GM12872 (cell line): ENCODE measurements at regions not wholly inside any gene's neighbourhood (a gene's known extent, or its start where the extent isn't known, plus 50 kb on each side); places are given as distances from the start of the nearest gene placed in this dataset.

ENCODE experiments used
- CTCF ChIP-seq: IDR thresholded peaks from 3 replicates; pipeline ENCODE4 v1.5.1; 2011; ENCODE audit warnings: low read depth, mild to moderate bottlenecking, low read length, moderate library complexity; ENCODE audit not compliant: insufficient read depth

GRCh38 chr5:2439608-2440007 lies 311.9 kb downstream of the IRX2 start:
- TF ChIP-seq CTCF = no peak

GRCh38 chr5:2433086-2433485 lies 318.4 kb downstream of the IRX2 start:
- TF ChIP-seq CTCF = no peak

- no peak for TF ChIP-seq CTCF
Measured at GRCh38 chr5:2432076-2432920, 319.2 kb downstream of the IRX2 start.

GRCh38 chr5:2430606-2431005 lies 320.9 kb downstream of the IRX2 start:
- TF ChIP-seq CTCF = no peak

- no peak for TF ChIP-seq CTCF
Measured at GRCh38 chr5:2427983-2428382, 323.5 kb downstream of the IRX2 start.

GRCh38 chr5:2423634-2424033 lies 327.8 kb downstream of the IRX2 start:
- no peak for TF ChIP-seq CTCF

GRCh38 chr5:2417301-2417700 lies 334.2 kb downstream of the IRX2 start:
- no peak for TF ChIP-seq CTCF
